ENCODE measurements at regions not wholly inside any gene's neighbourhood (a gene's known extent, or its start where the extent isn't known, plus 50 kb on each side); places are given as distances from the start of the nearest gene placed in this dataset.

DNA sequence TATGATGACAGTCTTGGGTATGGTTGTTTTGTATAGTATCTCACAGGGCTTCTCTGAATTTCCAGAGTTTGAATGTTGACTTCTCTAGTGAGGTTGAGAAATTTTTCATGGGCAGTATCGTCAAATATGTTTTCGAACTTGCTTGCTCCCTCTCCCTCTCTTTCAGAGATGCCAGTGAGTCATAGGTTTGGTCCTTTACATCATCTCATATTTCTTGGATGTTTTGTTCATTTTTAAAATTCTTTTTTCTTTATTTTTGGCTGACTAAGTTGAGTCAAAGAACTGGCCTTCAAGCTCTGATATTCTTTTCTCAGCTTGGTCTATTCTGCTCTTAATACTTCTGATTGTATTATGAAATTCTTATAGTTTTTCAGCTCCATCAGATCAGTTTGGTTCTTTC is 282.3 kb upstream of the NECTIN3 start (continued):
- no peak for TF ChIP-seq ARID4B (CRISPR knock-in tag; IDR thresholded peaks at IDR 0.05; ENCODE audit: borderline replicate concordance)
- TF ChIP-seq ZNF232 (CRISPR knock-in tag; IDR thresholded peaks at IDR 0.05) = no peak
- no peak for TF ChIP-seq SMAD3 (CRISPR knock-in tag; IDR thresholded peaks at IDR 0.05; ENCODE audit: borderline replicate concordance)

GRCh38 chr3:110790631-110791030 is 281.0 kb upstream of the NECTIN3 start:
- TF ChIP-seq PRRX2 (CRISPR knock-in tag; IDR thresholded peaks at IDR 0.05) = no peak
- no peak for TF ChIP-seq MLX (CRISPR knock-in tag; IDR thresholded peaks at IDR 0.05)
- TF ChIP-seq ZBTB21 (CRISPR knock-in tag; IDR thresholded peaks at IDR 0.05; ENCODE audit: borderline replicate concordance) = no peak
- TF ChIP-seq NFATC4 (CRISPR knock-in tag; IDR thresholded peaks at IDR 0.05) = no peak
- TF ChIP-seq, protein P1, sequence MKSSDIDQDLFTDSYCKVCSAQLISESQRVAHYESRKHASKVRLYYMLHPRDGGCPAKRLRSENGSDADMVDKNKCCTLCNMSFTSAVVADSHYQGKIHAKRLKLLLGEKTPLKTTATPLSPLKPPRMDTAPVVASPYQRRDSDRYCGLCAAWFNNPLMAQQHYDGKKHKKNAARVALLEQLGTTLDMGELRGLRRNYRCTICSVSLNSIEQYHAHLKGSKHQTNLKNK (CRISPR knock-in tag; IDR thresholded peaks at IDR 0.05) = no peak
- TF ChIP-seq MYBL2 (CRISPR knock-in tag; IDR thresholded peaks at IDR 0.05) = no peak
- Mint-ChIP-seq H3K36me3 (peaks cover 13% of the 10 kb centered on the region), H3K9me3 (peaks cover 27% of the 10 kb centered on the region), H3K4me3 (no peak overlapping the region), H3K27ac (no peak overlapping the region), H3K27me3 (ENCODE audit: low read depth) (no peaks in the 10 kb centered on the region), H3K4me1 (peaks cover 7% of the 10 kb centered on the region; the same call in 1 of the 2 replicates)
- DNase-seq (ENCODE audit: low spot score) (no peak), ATAC-seq (no peak)
- CTCF ChIA-PET = no interaction called here
- POLR2A ChIA-PET = no interaction called here

DNA sequence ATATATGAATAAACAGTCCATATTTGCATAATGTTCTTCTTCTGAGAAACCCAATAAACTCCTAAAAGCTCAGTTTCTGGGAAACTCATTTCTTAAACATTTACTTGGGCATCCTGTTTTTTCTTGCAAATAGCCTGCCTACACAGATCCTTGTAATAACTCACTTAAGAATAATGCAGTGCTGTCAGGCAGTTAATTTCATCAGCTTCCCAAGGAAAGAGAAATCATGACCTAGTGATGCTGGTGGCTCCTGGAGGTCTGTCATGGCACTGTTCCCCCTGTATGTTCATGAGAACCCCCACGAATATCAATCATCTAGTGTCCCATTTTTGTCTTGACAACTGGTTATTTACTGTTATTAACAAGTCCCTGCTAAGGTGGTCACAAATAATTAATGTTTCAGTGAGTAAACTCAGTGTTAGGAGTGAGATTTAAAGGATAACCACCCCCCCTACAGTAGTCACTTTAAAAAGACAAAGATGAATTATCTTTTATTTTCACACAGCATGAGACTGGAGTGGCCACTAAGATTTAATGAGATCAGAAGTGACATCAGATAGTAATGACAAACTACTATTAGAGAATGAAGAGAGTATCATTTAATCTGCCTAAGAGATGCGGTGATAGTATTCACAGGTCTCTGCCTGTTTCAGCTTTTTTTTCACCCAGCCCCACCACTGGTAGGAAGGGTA is 279.5 kb upstream of the NECTIN3 start:
- Mint-ChIP-seq H3K27me3 (ENCODE audit: low read depth) (no peaks in the 10 kb centered on the region), H3K9me3 (peaks cover 12% of the 10 kb centered on the region), H3K4me1 (peaks cover 7% of the 10 kb centered on the region; the same call in 1 of the 2 replicates), H3K27ac (no peak overlapping the region), H3K4me3 (no peak overlapping the region), H3K36me3 (peaks cover 4% of the 10 kb centered on the region)
- CTCF ChIA-PET = no interaction called here
- POLR2A ChIA-PET = interaction anchor here (0.7 kb wide), 1 partner anchor 836 kb away, joined by 4 read pairs; no protein-coding TSS in a partner anchor
- ATAC-seq (no peak), DNase-seq (ENCODE audit: low spot score) (no peak)
- TF ChIP-seq EMX1 (CRISPR knock-in tag; IDR thresholded peaks at IDR 0.05) = no peak
- TF ChIP-seq ESRRA (CRISPR knock-in tag; IDR thresholded peaks at IDR 0.05; ENCODE audit: borderline replicate concordance) = no peak
- no peak for TF ChIP-seq ZNF232 (CRISPR knock-in tag; IDR thresholded peaks at IDR 0.05)
- no peak for TF ChIP-seq FOXJ3 (CRISPR knock-in tag; IDR thresholded peaks at IDR 0.05; ENCODE audit: borderline replicate concordance)
- TF ChIP-seq, protein P2, sequence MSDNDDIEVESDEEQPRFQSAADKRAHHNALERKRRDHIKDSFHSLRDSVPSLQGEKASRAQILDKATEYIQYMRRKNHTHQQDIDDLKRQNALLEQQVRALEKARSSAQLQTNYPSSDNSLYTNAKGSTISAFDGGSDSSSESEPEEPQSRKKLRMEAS (CRISPR knock-in tag; IDR thresholded peaks at IDR 0.05) = no peak
- no peak for TF ChIP-seq NR1H2 (CRISPR knock-in tag; IDR thresholded peaks at IDR 0.05)
- TF ChIP-seq ARID4B (CRISPR knock-in tag; IDR thresholded peaks at IDR 0.05; ENCODE audit: borderline replicate concordance) = no peak
- TF ChIP-seq MYBL2 (CRISPR knock-in tag; IDR thresholded peaks at IDR 0.05) = no peak
- TF ChIP-seq, protein P3, sequence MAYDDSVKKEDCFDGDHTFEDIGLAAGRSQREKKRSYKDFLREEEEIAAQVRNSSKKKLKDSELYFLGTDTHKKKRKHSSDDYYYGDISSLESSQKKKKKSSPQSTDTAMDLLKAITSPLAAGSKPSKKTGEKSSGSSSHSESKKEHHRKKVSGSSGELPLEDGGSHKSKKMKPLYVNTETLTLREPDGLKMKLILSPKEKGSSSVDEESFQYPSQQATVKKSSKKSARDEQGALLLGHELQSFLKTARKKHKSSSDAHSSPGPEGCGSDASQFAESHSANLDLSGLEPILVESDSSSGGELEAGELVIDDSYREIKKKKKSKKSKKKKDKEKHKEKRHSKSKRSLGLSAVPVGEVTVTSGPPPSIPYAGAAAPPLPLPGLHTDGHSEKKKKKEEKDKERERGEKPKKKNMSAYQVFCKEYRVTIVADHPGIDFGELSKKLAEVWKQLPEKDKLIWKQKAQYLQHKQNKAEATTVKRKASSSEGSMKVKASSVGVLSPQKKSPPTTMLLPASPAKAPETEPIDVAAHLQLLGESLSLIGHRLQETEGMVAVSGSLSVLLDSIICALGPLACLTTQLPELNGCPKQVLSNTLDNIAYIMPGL (CRISPR knock-in tag; IDR thresholded peaks at IDR 0.05) = no peak
- TF ChIP-seq TP53 (CRISPR knock-in tag; IDR thresholded peaks at IDR 0.05) = no peak
- TF ChIP-seq KAT7 (CRISPR knock-in tag; IDR thresholded peaks at IDR 0.05; ENCODE audit: borderline replicate concordance) = no peak
- TF ChIP-seq ZNF425 (CRISPR knock-in tag; conservative IDR thresholded peaks at IDR 0.05) = no peak

Data from WTC11 (cell line).